ENCODE measurements at regions not wholly inside any gene's neighbourhood (a gene's known extent, or its start where the extent isn't known, plus 50 kb on each side); places are given as distances from the start of the nearest gene placed in this dataset.
"Not testable (repeated sequence)": the region's sequence is repeated elsewhere in the genome, so short reads cannot be mapped to it uniquely, and the experiment has no call there.

GRCh38 chr1:185551008-185551407 is 183.2 kb upstream of the HMCN1 start:
- Histone ChIP-seq H3K4me3 (ENCODE audit: low read depth, low read length) (no peak overlapping the region), H3K27me3 (replicated peaks) (no peaks in the 10 kb centered on the region), H3K36me3 (replicated peaks) (no peaks in the 10 kb centered on the region), H3K27ac (no peak overlapping the region)
- in situ Hi-C loops (cut with HindIII; ENCODE audit: low pct_ligation_motif_present, low sequenced_read_pairs): no loop called here
- DNase-seq: no peak
- no peak for TF ChIP-seq CTCF (IDR thresholded peaks at IDR 0.05; ENCODE audit: low read depth, low read length, missing control alignments)

- in situ Hi-C loops (cut with HindIII; ENCODE audit: low pct_ligation_motif_present, low sequenced_read_pairs): no loop called here
- H3K36me3 ChIP-seq (replicated peaks): no peaks in the 10 kb centered on the region
- no peaks in the 10 kb centered on the region for H3K27me3 ChIP-seq (replicated peaks)
- H3K4me3 ChIP-seq (ENCODE audit: low read depth, low read length): no peak overlapping the region
- no peak for TF ChIP-seq CTCF (IDR thresholded peaks at IDR 0.05; ENCODE audit: low read depth, low read length, missing control alignments)
- no peak overlapping the region for H3K27ac ChIP-seq
- DNase-seq: no peak
Observed at GRCh38 chr1:185549906-185550305, 184.3 kb upstream of the HMCN1 start.

- Histone ChIP-seq H3K27me3 (replicated peaks) (no peaks in the 10 kb centered on the region), H3K27ac (no peak overlapping the region), H3K4me3 (ENCODE audit: low read depth, low read length) (no peak overlapping the region), H3K36me3 (replicated peaks) (no peaks in the 10 kb centered on the region)
- in situ Hi-C loops (cut with HindIII; ENCODE audit: low pct_ligation_motif_present, low sequenced_read_pairs): no loop called here
- DNase-seq: no peak
- TF ChIP-seq CTCF (IDR thresholded peaks at IDR 0.05; ENCODE audit: low read depth, low read length, missing control alignments): no peak
Observed at GRCh38 chr1:185546029-185546428, 188.2 kb upstream of the HMCN1 start.

GRCh38 chr1:185541871-185542301 is 192.3 kb upstream of the HMCN1 start:
- H3K27ac ChIP-seq: no peak overlapping the region
- no peak for TF ChIP-seq CTCF (IDR thresholded peaks at IDR 0.05; ENCODE audit: low read depth, low read length, missing control alignments)
- H3K36me3 ChIP-seq (replicated peaks): no peaks in the 10 kb centered on the region
- H3K27me3 ChIP-seq (replicated peaks): no peaks in the 10 kb centered on the region
- H3K4me3 ChIP-seq (ENCODE audit: low read depth, low read length): no peak overlapping the region
- no peak for DNase-seq
- in situ Hi-C loops (cut with HindIII; ENCODE audit: low pct_ligation_motif_present, low sequenced_read_pairs): no loop called here

GRCh38 chr1:185540295-185540694 is 193.9 kb upstream of the HMCN1 start:
- TF ChIP-seq CTCF (IDR thresholded peaks at IDR 0.05; ENCODE audit: low read depth, low read length, missing control alignments): no peak
- H3K36me3 ChIP-seq (replicated peaks): no peaks in the 10 kb centered on the region
- in situ Hi-C loops (cut with HindIII; ENCODE audit: low pct_ligation_motif_present, low sequenced_read_pairs): no loop called here

GRCh38 chr1:185539277-185539943 is 194.8 kb upstream of the HMCN1 start:
- Histone ChIP-seq H3K36me3 (replicated peaks) (no peaks in the 10 kb centered on the region), H3K27ac (no peak overlapping the region), H3K4me3 (ENCODE audit: low read depth, low read length) (no peak overlapping the region), H3K27me3 (replicated peaks) (no peaks in the 10 kb centered on the region)
- in situ Hi-C loops (cut with HindIII; ENCODE audit: low pct_ligation_motif_present, low sequenced_read_pairs): no loop called here
- DNase-seq: no peak
- no peak for TF ChIP-seq CTCF (IDR thresholded peaks at IDR 0.05; ENCODE audit: low read depth, low read length, missing control alignments)

More at GRCh38 chr1:185540295-185540694, 193.9 kb upstream of the HMCN1 start:
- Histone ChIP-seq H3K4me3 (ENCODE audit: low read depth, low read length) (no peak overlapping the region), H3K27ac (no peak overlapping the region), H3K27me3 (replicated peaks) (no peaks in the 10 kb centered on the region)
- no peak for DNase-seq

GRCh38 chr1:185538309-185538898 is 195.8 kb upstream of the HMCN1 start:
- H3K27ac ChIP-seq; H3K36me3 ChIP-seq (replicated peaks); H3K27me3 ChIP-seq (replicated peaks); H3K4me3 ChIP-seq (ENCODE audit: low read depth, low read length); DNase-seq; in situ Hi-C loops (cut with HindIII; ENCODE audit: low pct_ligation_motif_present, low sequenced_read_pairs): not testable (repeated sequence)
